ENCODE measurements at regions not wholly inside any gene's neighbourhood (a gene's known extent, or its start where the extent isn't known, plus 50 kb on each side); places are given as distances from the start of the nearest gene placed in this dataset.

- DNase-seq = peak; percentile 2
Observed at GRCh38 chr1:238252033-238252802, 361.5 kb upstream of the ZP4 start.

- DNase-seq = no peak
Observed at GRCh38 chr1:238248356-238248755, 357.6 kb upstream of the ZP4 start.

GRCh38 chr1:238242181-238242580 lies 351.5 kb upstream of the ZP4 start:
- no peak for DNase-seq

- no peak for DNase-seq
Observed at GRCh38 chr1:238241607-238242006, 350.9 kb upstream of the ZP4 start.

- no peak for DNase-seq
Observed at GRCh38 chr1:238239343-238239742, 348.6 kb upstream of the ZP4 start.

GRCh38 chr1:238233966-238234365 lies 343.2 kb upstream of the ZP4 start:
- no peak for DNase-seq

- DNase-seq = no peak
Observed at GRCh38 chr1:238232084-238232710, 341.5 kb upstream of the ZP4 start.

GRCh38 chr1:238226810-238227209 lies 336.1 kb upstream of the ZP4 start:
- no peak for DNase-seq

- no peak for DNase-seq
Observed at GRCh38 chr1:238223076-238223640, 332.4 kb upstream of the ZP4 start.

GRCh38 chr1:238221738-238222137 lies 331.0 kb upstream of the ZP4 start:
- DNase-seq = no peak

- DNase-seq = no peak
Observed at GRCh38 chr1:238214449-238214848, 323.7 kb upstream of the ZP4 start.

- no peak for DNase-seq
Observed at GRCh38 chr1:238205045-238205662, 314.4 kb upstream of the ZP4 start.

- DNase-seq = no peak
Observed at GRCh38 chr1:238201992-238202391, 311.3 kb upstream of the ZP4 start.

- DNase-seq = no peak
Observed at GRCh38 chr1:238199325-238199724, 308.6 kb upstream of the ZP4 start.

GRCh38 chr1:238196516-238196915 lies 305.8 kb upstream of the ZP4 start:
- no peak for DNase-seq

- DNase-seq = no peak
Observed at GRCh38 chr1:238191170-238191569, 300.4 kb upstream of the ZP4 start.

- no peak for DNase-seq
Observed at GRCh38 chr1:238187575-238187949, 296.8 kb upstream of the ZP4 start.

GRCh38 chr1:238186887-238187574 lies 296.3 kb upstream of the ZP4 start:
- DNase-seq = no peak

GRCh38 chr1:238177960-238178645 lies 287.4 kb upstream of the ZP4 start:
- DNase-seq = no peak

GRCh38 chr1:238177351-238177750 lies 286.6 kb upstream of the ZP4 start:
- DNase-seq = no peak

- DNase-seq = no peak
Observed at GRCh38 chr1:238176441-238176840, 285.7 kb upstream of the ZP4 start.

GRCh38 chr1:238171985-238172384 lies 281.3 kb upstream of the ZP4 start:
- DNase-seq = no peak

GRCh38 chr1:238161955-238162354 lies 271.2 kb upstream of the ZP4 start:
- DNase-seq = no peak

Data from HCEC 1CT (cell line).